HEK293T (cell line): ENCODE measurements at regions not wholly inside any gene's neighbourhood (a gene's known extent, or its start where the extent isn't known, plus 50 kb on each side); places are given as distances from the start of the nearest gene placed in this dataset.
"Not testable (repeated sequence)": the region's sequence is repeated elsewhere in the genome, so short reads cannot be mapped to it uniquely, and the experiment has no call there.

Experiments
- CTCF ChIA-PET: fragments of 350-600 bp; formaldehyde crosslinking; extraction: SDS; loops from one replicate; lab custom pipeline; 2021; ENCODE audit warnings: antibody characterized with exemption, inconsistent platforms; lab: Yijun Ruan, JAX
- POLR2A ChIA-PET: fragments of 350-600 bp; formaldehyde crosslinking; extraction: SDS; loops from one replicate; lab custom pipeline; 2020; ENCODE audit warnings: antibody characterized with exemption, inconsistent platforms; lab: Yijun Ruan, JAX
- DNase-seq: peaks from one replicate; pipeline ENCODE4 v3.0.0; 2012; ENCODE audit warnings: mixed read lengths; ENCODE audit errors: extremely low spot score
- ARNT ChIP-seq: fragments of 450-650 bp; IDR thresholded peaks from 2 replicates; pipeline ENCODE4 v1.6.1; 2017; ENCODE audit warnings: mild to moderate bottlenecking
- BHLHE40 ChIP-seq: fragments of 450-650 bp; IDR thresholded peaks from 2 replicates; pipeline ENCODE4 v1.6.1; 2016; ENCODE audit warnings: mild to moderate bottlenecking, moderate library complexity, borderline replicate concordance
- CTBP1 ChIP-seq: fragments of 450-650 bp; IDR thresholded peaks from 2 replicates; pipeline ENCODE4 v1.6.1; 2016; ENCODE audit warnings: borderline replicate concordance
- ELF4 ChIP-seq: fragments of 450-650 bp; IDR thresholded peaks from 2 replicates; pipeline ENCODE4 v1.6.1; 2017; ENCODE audit warnings: antibody characterized with exemption
- FOXA1 ChIP-seq: fragments of 450-650 bp; IDR thresholded peaks from 2 replicates; pipeline ENCODE4 v1.6.1; 2016; ENCODE audit warnings: mild to moderate bottlenecking
- FOXK2 ChIP-seq: fragments of 450-650 bp; IDR thresholded peaks from 2 replicates; pipeline ENCODE4 v1.6.1; 2016; ENCODE audit warnings: mild to moderate bottlenecking
- FOXM1 ChIP-seq: fragments of 450-650 bp; IDR thresholded peaks from 2 replicates; pipeline ENCODE4 v1.6.1; 2017; ENCODE audit warnings: mild to moderate bottlenecking, borderline replicate concordance
- HDGF ChIP-seq: fragments of 450-650 bp; IDR thresholded peaks from 2 replicates; pipeline ENCODE4 v1.6.1; 2017; ENCODE audit warnings: antibody characterized with exemption, borderline replicate concordance
- L3MBTL2 ChIP-seq: fragments of 450-650 bp; conservative IDR thresholded peaks from 2 replicates; pipeline ENCODE4 v1.6.1; 2016; ENCODE audit warnings: mild to moderate bottlenecking
- LEF1 ChIP-seq: fragments of 450-650 bp; IDR thresholded peaks from 2 replicates; pipeline ENCODE4 v1.6.1; 2017; ENCODE audit warnings: mild to moderate bottlenecking, borderline replicate concordance
- NFRKB ChIP-seq: fragments of 450-650 bp; IDR thresholded peaks from 2 replicates; pipeline ENCODE4 v1.6.1; 2016; ENCODE audit warnings: mild to moderate bottlenecking, moderate library complexity
- PKNOX1 ChIP-seq: fragments of 450-650 bp; IDR thresholded peaks from 2 replicates; pipeline ENCODE4 v1.6.1; 2016
- SP1 ChIP-seq: fragments of 450-650 bp; IDR thresholded peaks from 2 replicates; pipeline ENCODE4 v1.6.1; 2017
- SUZ12 ChIP-seq: fragments of 450-650 bp; IDR thresholded peaks from 2 replicates; pipeline ENCODE4 v1.6.1; 2016; ENCODE audit warnings: mild to moderate bottlenecking
- TARDBP ChIP-seq: fragments of 450-650 bp; IDR thresholded peaks from 2 replicates; pipeline ENCODE4 v1.6.1; 2016
- ZNF384 ChIP-seq: fragments of 450-650 bp; IDR thresholded peaks from 2 replicates; pipeline ENCODE4 v1.6.1; 2016

- TF ChIP-seq SUZ12, result no peak
- no peak for TF ChIP-seq FOXK2
- no peak for TF ChIP-seq TARDBP
- no peak for TF ChIP-seq HDGF
- no peak for TF ChIP-seq FOXA1
- CTCF ChIA-PET, result no interaction called here
- no peak for DNase-seq
- POLR2A ChIA-PET, result no interaction called here
Measured at GRCh38 chr10:57897611-57898010, 370.1 kb downstream of the IPMK start.

- CTCF ChIA-PET, result no interaction called here
- no peak for DNase-seq
- TF ChIP-seq FOXK2, result no peak
- no peak for TF ChIP-seq NFRKB
- no peak for TF ChIP-seq ELF4
- no peak for TF ChIP-seq FOXA1
- TF ChIP-seq ZNF384, result no peak
- TF ChIP-seq L3MBTL2, result no peak
- TF ChIP-seq FOXM1, result no peak
- TF ChIP-seq PKNOX1, result no peak
- no peak for TF ChIP-seq BHLHE40
- no peak for TF ChIP-seq ARNT
- no peak for TF ChIP-seq HDGF
- TF ChIP-seq TARDBP, result no peak
- TF ChIP-seq LEF1, result no peak
- POLR2A ChIA-PET, result no interaction called here
Measured at GRCh38 chr10:57894361-57894760, 373.3 kb downstream of the IPMK start.

GRCh38 chr10:57891201-57892006 is 376.3 kb downstream of the IPMK start:
- DNase-seq, result no peak
- POLR2A ChIA-PET, result no interaction called here
- TF ChIP-seq LEF1 (no peak), NFRKB (no peak), ZNF384 (no peak), FOXM1 (no peak), SUZ12 (no peak), CTBP1 (no peak), L3MBTL2 (no peak), FOXK2 (no peak), FOXA1 (no peak), SP1 (no peak), TARDBP (no peak), ELF4 (no peak), HDGF (no peak), BHLHE40 (no peak), ARNT (no peak), PKNOX1 (no peak)
- CTCF ChIA-PET, result no interaction called here

- ChIA-PET POLR2A (no interaction called here), CTCF (no interaction called here)
- no peak for TF ChIP-seq FOXK2
- no peak for TF ChIP-seq CTBP1
- no peak for TF ChIP-seq SP1
- no peak for TF ChIP-seq HDGF
- no peak for TF ChIP-seq BHLHE40
- no peak for TF ChIP-seq ELF4
- TF ChIP-seq FOXM1, result no peak
- no peak for DNase-seq
Measured at GRCh38 chr10:57890691-57891090, 377.0 kb downstream of the IPMK start.

GRCh38 chr10:57885618-57885968 is 382.1 kb downstream of the IPMK start:
- CTCF ChIA-PET, POLR2A ChIA-PET, DNase-seq: not testable (repeated sequence)

GRCh38 chr10:57884965-57885617 is 382.6 kb downstream of the IPMK start:
- TF ChIP-seq SUZ12, result no peak
- TF ChIP-seq ZNF384, result no peak
- TF ChIP-seq FOXK2, result no peak
- no peak for TF ChIP-seq SP1
- TF ChIP-seq BHLHE40, result no peak
- TF ChIP-seq ARNT, result no peak
- TF ChIP-seq CTBP1, result no peak
- CTCF ChIA-PET, result no interaction called here
- no peak for DNase-seq
- POLR2A ChIA-PET, result no interaction called here

GRCh38 chr10:57884407-57884806 is 383.3 kb downstream of the IPMK start:
- TF ChIP-seq SUZ12 (no peak), ARNT (no peak), NFRKB (no peak), L3MBTL2 (no peak), FOXA1 (no peak), HDGF (no peak), ELF4 (no peak)
- ChIA-PET CTCF (no interaction called here), POLR2A (no interaction called here)
- no peak for DNase-seq
